ENCODE measurements at regions not wholly inside any gene's neighbourhood (a gene's known extent, or its start where the extent isn't known, plus 50 kb on each side); places are given as distances from the start of the nearest gene placed in this dataset.
"Not testable (repeated sequence)": the region's sequence is repeated elsewhere in the genome, so short reads cannot be mapped to it uniquely, and the experiment has no call there.

DNA sequence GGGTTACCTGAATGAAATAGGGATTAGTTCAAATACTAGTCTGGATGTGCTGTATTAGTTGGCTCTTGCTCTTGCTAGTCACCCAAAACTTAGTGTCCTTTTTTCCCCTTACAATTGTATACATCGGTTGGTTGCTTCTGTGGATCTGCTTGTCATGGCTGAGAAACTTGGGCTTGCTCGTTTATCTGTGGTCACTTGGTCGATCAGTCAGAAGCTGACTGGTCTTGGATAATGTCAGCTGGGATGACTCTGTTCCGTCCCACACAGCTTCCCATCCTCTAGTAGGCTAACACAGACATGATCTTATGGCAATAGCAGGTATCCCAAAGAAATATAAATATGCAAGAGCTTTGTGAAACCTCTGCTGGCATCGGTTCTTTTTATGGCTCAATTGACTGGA, 807.4 kb downstream of the MAT2B start:
- no peak for DNase-seq (ENCODE audit: insufficient read length, low spot score)
- FAIRE-seq = no peak

GRCh38 chr5:164317676-164318075, 812.3 kb downstream of the MAT2B start:
- FAIRE-seq (no peak), DNase-seq (ENCODE audit: insufficient read length, low spot score) (no peak)

DNA sequence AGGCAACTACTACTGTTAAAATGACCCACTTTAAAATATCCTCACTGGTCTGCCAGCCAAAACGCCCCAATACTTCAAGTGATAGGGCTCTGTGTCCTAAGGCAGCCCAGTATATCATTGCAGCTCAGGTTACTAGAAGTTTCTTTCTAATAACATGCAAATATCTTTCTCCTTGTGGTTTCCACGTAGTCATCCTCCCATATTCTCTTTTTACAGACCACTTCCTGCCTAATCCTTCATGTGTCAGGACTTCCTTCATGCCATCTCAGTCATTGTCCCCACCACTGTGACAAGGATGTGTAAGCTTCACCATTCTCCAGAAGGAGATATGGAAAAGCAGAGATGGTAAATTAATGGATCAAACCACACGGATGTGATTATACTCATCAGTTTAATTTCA, 813.7 kb downstream of the MAT2B start:
- no peak for DNase-seq (ENCODE audit: insufficient read length, low spot score)
- no peak for FAIRE-seq

- DNase-seq (ENCODE audit: insufficient read length, low spot score) = no peak
- FAIRE-seq = no peak
Measured at GRCh38 chr5:164324239-164324638, 818.8 kb downstream of the MAT2B start.

DNA sequence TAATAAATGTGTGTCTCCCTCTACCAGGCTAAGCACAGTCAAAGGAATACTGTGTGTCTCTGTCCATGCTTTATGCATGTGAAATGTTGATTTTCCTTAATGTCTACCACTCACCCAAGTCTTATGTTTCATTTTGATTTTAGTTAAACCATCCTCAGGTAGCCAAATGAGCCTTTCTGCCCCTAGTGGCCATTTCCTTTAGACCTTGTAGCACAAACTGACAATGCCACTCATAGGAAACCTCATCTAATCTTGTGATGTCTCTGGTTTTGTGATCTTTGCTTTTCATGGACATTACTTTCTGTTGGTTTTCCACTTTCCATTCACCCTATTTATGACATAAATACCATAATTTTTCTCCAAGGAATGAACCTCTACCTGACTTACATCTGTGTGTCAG, 820.8 kb downstream of the MAT2B start:
- FAIRE-seq (no peak), DNase-seq (ENCODE audit: insufficient read length, low spot score) (no peak)

DNA sequence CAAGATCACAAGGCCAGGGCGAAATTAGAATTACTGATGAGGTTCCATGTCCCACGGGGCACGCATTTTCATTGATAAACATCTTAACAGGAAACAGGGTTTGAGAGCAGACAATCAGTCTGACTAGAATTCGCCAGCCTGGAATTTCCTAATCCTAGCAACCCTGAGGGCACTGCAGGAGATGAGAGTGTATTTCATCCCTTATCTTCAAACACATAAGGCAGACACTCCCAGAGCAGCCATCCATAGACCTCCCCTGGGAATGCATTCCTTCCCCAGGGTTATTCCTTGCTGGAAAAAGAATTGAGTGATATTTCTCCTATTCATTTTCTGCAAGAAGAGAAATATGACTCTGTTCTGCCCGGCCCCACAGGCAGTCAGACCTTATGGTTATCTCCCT, 821.7 kb downstream of the MAT2B start:
- not testable (repeated sequence) for FAIRE-seq; DNase-seq (ENCODE audit: insufficient read length, low spot score)

GRCh38 chr5:164332349-164333196, 827.2 kb downstream of the MAT2B start:
- no peak for FAIRE-seq

GRCh38 chr5:164335837-164336236, 830.4 kb downstream of the MAT2B start:
- no peak for FAIRE-seq
- DNase-seq (ENCODE audit: insufficient read length, low spot score) = no peak

More at GRCh38 chr5:164332349-164333196, 827.2 kb downstream of the MAT2B start:
- DNase-seq (ENCODE audit: insufficient read length, low spot score) = no peak

DNA sequence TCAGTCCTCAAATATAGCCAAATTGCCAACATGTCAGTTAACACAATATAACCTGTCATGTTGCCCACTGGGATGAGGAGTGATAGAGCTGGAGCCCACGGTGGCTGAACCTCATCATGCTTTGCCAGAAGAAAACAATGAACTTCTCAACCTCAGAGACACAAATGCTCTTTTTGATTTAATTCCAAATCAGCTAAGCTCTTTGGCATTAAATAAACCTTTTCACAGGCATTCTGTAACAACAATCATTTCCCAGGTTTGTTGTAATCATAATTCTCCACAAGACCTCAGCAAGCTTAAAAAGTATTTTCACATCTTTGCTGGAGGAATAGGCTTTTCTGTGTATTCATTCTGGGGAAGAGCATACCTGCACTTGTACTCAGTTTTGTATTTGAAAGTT, 830.9 kb downstream of the MAT2B start:
- no peak for DNase-seq (ENCODE audit: insufficient read length, low spot score)
- FAIRE-seq = peak; percentile 40

GRCh38 chr5:164336906-164337305, 831.5 kb downstream of the MAT2B start:
- FAIRE-seq = no peak
- no peak for DNase-seq (ENCODE audit: insufficient read length, low spot score)

DNA sequence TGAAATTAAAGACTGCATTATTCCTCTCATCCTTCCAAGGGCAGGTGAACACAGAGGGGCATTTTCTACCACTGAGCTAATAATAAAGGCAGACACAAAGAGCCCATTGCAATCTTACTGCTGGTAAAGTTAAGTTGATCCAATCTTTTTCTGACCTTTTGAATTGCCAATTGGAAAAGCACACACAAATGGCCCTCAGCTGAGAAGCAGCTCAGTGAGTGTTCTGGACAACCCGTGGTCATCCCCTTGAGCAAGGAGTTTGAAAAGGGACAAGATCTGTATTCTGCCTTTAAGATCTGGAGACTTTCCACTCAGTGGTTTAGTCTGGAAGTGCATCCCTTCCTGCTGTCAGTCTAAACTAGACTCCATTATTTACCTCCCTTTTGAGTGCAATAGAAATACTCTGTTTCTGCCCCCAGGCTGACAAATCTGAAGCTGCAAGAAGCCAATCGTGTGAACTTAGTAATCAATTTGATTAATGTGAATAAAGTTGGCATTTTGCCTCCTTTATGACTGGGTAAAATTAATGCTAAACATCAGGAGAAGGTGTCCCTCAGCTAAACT, 835.7 kb downstream of the MAT2B start:
- FAIRE-seq (no peak), DNase-seq (ENCODE audit: insufficient read length, low spot score) (no peak)

- FAIRE-seq (no peak), DNase-seq (ENCODE audit: insufficient read length, low spot score) (no peak)
Measured at GRCh38 chr5:164345173-164345849, 839.9 kb downstream of the MAT2B start.

DNA sequence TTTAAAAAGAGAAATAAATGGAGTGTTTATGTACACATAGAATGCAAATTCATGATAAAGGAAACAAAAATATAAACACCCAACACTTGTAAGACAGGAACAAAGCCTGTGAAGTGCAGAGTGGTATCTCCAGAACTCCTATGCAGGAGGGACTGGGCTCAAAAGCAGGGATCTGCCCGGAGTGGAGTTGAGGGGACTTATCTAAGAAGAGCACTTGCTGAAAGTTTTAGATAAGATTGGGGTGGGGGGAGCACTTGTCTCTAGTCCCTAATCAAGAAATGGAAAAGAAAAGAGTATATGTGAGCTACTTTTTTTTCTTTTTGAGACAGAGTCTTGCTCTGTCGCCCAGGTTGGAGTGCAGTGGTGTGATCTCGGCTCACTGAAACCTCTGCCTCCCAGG, 840.4 kb downstream of the MAT2B start:
- FAIRE-seq = no peak
- no peak for DNase-seq (ENCODE audit: insufficient read length, low spot score)

DNA sequence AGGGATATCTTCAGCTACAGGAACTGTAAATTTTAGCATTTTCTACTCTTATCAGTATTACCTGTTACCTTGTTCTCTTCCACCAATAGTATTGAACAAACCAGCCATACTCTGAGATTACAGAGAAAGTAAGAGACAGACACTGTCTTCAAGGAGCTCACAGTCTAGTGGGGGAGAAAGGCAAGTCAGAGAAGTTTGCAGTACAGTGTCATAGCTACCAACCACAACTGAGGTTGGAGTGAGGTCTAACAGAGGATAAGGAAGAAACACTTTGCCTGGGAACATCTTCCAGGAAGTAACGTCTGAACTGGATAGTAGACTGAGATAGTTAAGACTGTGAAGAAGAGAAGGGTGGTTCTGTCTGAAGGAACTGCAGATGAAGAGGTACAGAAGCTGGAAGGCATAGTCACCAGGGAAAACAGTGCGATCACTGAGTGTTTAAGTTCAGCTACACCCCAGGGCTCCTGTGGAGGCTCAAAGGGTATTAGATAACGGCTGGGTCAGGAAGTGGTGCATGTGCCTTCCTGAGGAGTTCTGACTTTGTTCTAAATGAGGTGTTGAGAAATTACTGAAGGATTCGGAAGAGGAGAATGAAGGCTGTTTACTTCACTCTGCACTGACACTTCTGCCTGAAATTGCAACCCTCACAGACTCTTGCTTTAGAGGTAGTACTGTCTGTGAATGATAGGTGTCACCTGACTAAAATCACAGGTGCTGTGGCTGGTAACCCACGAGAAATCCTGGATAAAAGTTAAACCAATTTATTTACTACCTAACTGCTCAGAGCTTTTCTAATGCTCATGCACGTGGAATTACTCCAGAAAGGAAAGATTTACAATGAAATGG, 841.6 kb downstream of the MAT2B start:
- DNase-seq (ENCODE audit: insufficient read length, low spot score) (no peak), FAIRE-seq (no peak)

- FAIRE-seq (no peak), DNase-seq (ENCODE audit: insufficient read length, low spot score) (no peak)
Measured at GRCh38 chr5:164350236-164350635, 844.8 kb downstream of the MAT2B start.

DNA sequence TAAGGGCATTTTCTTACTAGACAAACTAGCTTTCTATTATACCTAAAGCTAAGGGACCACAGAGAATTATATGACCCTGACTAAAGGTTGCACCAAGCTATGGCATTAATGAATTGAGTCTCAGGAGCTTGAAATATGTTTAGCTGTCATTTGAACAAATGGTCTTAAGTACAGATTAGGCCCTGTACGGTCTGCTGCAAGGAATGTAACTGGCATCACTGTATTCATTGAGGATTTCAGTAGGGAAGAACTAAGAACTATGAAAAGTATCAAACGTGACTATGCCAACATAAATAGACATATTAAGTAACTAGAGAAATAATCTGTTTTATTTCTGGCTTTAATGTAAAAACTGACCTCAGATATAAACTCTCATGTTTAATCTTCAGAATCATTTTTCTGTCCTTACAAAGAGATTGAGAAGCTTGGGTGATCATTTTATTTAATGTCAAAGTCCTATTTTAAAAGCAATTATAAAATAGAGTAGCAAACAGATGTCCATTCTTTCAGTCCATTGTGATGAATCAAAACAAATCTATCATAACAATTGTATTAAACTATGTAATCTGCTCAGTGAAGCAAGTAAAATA, 845.9 kb downstream of the MAT2B start:
- DNase-seq (ENCODE audit: insufficient read length, low spot score) (no peak), FAIRE-seq (no peak)

DNA sequence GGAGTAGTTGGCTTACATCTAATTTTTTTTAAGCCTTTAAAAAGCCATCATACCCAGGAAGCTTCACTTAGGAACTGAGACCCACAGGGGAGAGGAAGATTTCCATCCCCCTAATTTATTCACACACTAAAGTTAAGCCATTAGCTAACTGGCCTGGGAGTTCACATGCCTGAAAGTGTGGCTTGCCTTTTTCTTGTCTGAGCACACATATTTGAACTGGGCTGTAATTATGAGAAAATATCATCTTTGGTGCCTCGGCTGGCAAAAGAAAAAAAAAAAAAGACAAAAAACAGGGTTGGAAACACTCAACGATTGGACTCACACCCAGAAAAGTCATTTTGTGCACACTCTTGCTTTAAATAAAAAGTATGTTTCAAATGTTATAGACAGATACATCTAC, 847.3 kb downstream of the MAT2B start:
- DNase-seq (ENCODE audit: insufficient read length, low spot score) (no peak), FAIRE-seq (no peak)

- DNase-seq (ENCODE audit: insufficient read length, low spot score) (no peak), FAIRE-seq (no peak)
Measured at GRCh38 chr5:164353155-164353554, 847.7 kb downstream of the MAT2B start.

DNA sequence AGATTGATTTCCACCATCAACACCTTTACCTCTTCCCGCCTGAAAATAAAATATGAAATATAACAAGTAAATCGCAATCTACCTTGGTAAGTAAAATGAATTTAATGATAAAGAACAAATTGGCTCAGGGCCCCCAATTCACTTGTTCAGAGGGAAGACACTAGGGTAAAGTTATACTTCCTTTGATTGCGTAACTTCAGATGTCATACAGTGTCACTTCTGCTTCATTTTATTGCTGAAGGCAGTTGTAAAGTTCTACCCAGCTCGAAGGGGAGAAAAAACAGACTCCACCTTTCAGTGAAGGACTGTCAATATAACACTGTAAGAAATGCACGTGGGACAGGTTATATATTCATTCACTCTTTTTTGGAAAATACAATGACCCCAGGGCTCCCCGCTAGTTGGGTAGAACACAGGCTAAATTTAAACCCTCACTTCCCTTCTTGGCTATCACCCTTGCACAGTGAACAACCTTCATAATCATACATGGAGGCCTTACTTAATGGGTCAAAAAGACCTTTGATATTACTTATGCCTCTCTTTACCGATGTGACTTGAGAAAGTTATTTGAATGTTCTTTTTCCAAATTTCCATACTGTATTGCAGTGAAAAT, 848.8 kb downstream of the MAT2B start:
- DNase-seq (ENCODE audit: insufficient read length, low spot score) (no peak), FAIRE-seq (no peak)

DNA sequence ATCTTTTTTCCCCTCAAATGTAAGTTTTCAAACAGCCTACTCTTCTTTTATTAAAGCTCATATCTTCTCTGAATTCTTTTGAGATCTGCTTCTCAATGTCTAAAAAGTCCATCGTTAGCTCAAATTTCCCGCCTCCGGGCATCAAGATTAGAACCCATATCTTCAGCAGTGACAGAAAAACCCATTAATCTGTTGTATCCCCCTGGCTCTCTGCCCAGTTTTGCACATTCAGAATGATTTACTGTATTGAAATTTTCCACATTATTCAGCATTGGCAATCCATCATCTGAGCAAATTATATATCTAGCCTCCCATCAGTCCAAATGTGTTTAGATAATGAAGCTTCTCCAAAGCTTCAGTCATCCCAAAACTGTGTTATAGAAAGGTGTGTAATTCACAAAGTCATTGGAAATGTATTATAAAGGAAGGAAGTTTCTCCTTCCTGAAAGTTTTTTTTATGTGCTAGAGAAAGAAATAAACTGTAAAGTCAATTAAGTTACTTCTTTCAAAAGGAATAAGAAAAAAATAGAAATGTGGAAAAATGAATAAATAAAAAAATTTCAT, 849.9 kb downstream of the MAT2B start:
- DNase-seq (ENCODE audit: insufficient read length, low spot score) (no peak), FAIRE-seq (no peak)
